Astrocyte of the spinal cord (primary cell): ENCODE measurements at regions not wholly inside any gene's neighbourhood (a gene's known extent, or its start where the extent isn't known, plus 50 kb on each side); places are given as distances from the start of the nearest gene placed in this dataset.
"Not testable (repeated sequence)": the region's sequence is repeated elsewhere in the genome, so short reads cannot be mapped to it uniquely, and the experiment has no call there.

Experiments used
- DNase-seq: peaks from one replicate; pipeline ENCODE4 v3.0.0; 2011; ENCODE audit warnings: low read depth, low spot score
- H3K4me3 ChIP-seq: 2 replicates; pipeline ENCODE4 v1.5.1; 2011; ENCODE audit warnings: low read depth, mild to moderate bottlenecking, low read length, moderate library complexity
- CTCF ChIP-seq: IDR thresholded peaks from 2 replicates; pipeline ENCODE4 v1.5.1; 2012; ENCODE audit warnings: low read depth, mild to moderate bottlenecking, low read length, inconsistent platforms
- in situ Hi-C: cut with HindIII; loops from 2 replicates; pipeline ENCODE4 v1.10.0; 2017; ENCODE audit warnings: low sequenced_read_pairs

DNA sequence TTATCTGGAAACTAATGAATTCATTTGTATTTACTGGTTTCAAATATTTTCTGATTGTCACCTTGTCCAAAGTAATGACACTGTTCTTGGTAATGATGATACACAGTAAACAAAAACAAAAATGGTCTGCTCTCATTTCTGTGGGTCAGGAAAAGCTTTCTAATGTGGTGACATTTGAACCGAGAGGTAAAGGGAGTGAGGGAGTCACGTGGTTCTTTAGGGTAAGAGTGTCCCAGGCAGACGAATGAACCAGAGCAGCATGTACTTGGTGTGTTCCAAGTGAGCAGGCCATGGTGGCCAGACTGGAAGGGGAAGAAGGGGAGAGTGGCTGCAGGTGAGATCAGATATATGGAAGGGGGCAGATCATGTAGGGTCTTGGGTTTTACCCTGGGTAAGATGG lies 247.0 kb upstream of the SLC30A5 start:
- in situ Hi-C loops = no loop called here
- TF ChIP-seq CTCF = no peak
- H3K4me3 ChIP-seq = no peak overlapping the region
- no peak for DNase-seq

DNA sequence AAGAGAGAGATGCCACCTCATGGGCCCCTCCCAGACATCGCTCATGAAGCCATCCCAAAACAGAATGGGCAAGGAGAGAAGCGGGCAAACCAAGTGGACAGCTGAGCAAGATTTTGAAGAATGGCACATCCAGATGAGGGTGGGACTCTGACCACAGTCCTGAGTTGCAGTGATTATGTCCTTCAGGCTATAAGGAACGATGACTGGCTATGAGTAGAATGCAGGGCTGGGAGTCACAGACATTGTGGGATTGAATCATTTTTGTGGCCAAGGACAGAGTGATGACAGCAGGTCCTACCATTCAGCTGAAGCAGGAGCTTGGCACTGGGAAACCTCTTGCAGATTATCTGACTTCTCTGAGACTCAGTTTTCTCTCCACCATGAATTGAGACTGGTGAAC lies 245.7 kb upstream of the SLC30A5 start:
- TF ChIP-seq CTCF = no peak
- in situ Hi-C loops = no loop called here
- no peak for DNase-seq
- H3K4me3 ChIP-seq = no peak overlapping the region

GRCh38 chr5:68849103-68849502 lies 244.7 kb upstream of the SLC30A5 start:
- no peak for TF ChIP-seq CTCF
- in situ Hi-C loops = no loop called here
- no peak for DNase-seq
- H3K4me3 ChIP-seq = no peak overlapping the region

- no peak for TF ChIP-seq CTCF
- in situ Hi-C loops = no loop called here
- DNase-seq = no peak
- no peak overlapping the region for H3K4me3 ChIP-seq
These were observed 243.9 kb upstream of the SLC30A5 start for GRCh38 chr5:68849906-68850305.

- in situ Hi-C loops = no loop called here
- no peak overlapping the region for H3K4me3 ChIP-seq
- no peak for DNase-seq
- TF ChIP-seq CTCF = no peak
These were observed 232.7 kb upstream of the SLC30A5 start for GRCh38 chr5:68861099-68861498.

- in situ Hi-C loops = no loop called here
- no peak for TF ChIP-seq CTCF
- no peak for DNase-seq
- H3K4me3 ChIP-seq = no peak overlapping the region
These were observed 231.3 kb upstream of the SLC30A5 start for GRCh38 chr5:68862560-68862959.

DNA sequence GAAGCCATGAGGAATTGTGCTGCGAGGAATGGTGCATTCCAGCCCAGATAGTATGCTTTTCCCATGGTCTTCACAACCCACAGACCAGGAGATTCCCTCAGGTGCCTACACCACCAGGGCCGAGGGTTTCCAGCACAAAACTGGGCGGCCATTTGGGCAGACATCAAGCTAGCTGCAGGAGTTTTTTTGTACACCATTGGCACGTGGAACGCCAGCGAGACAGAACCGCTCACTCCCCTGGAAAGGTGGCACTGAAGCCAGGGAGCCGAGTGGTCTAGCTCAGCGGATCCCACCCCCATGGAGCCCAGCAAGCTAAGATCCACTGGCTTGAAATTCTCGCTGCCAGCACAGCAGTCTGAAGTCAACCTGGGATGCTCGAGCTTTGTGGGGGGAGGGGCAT lies 228.6 kb upstream of the SLC30A5 start:
- H3K4me3 ChIP-seq, in situ Hi-C loops, DNase-seq: not testable (repeated sequence)
